Activated naive CD4-positive, alpha-beta T cell treated with anti-CD3 and anti-CD28 coated beads, Interleukin-2, amount 50 U/mL, for 72 hours (primary cell): ENCODE measurements at regions not wholly inside any gene's neighbourhood (a gene's known extent, or its start where the extent isn't known, plus 50 kb on each side); places are given as distances from the start of the nearest gene placed in this dataset.

ENCODE experiments used
- ATAC-seq, 2 donors: fragments of 150-1000 bp; cut with Tn5 transposase; 2 replicates each; pipeline ENCODE4 v1.10.0; 2021; ENCODE audit warnings: mild to moderate bottlenecking in 2 of 2, moderate library complexity in 2 of 2
- DNase-seq, 2 donors: peaks; one replicate each; pipeline ENCODE4 v3.0.0; 2021 to 2022; ENCODE audit warnings: low spot score in 2 of 2
- H3K27ac Mint-ChIP-seq, 2 donors: one replicate each; pipeline ENCODE4 v1.8.0; 2022; ENCODE audit warnings: mild to moderate bottlenecking in 2 of 2, mixed read lengths in 2 of 2
- H3K36me3 Mint-ChIP-seq, 2 donors: one replicate each; pipeline ENCODE4 v1.8.0; 2022; ENCODE audit warnings: mixed read lengths in 2 of 2
- H3K9me3 Mint-ChIP-seq, 2 donors: one replicate each; pipeline ENCODE4 v1.8.0; 2022; ENCODE audit warnings: mixed read lengths in 2 of 2

GRCh38 chr22:22094921-22095320 is 112.3 kb upstream of the TOP3B start:
- no peak overlapping the region for H3K27ac Mint-ChIP-seq

DNA sequence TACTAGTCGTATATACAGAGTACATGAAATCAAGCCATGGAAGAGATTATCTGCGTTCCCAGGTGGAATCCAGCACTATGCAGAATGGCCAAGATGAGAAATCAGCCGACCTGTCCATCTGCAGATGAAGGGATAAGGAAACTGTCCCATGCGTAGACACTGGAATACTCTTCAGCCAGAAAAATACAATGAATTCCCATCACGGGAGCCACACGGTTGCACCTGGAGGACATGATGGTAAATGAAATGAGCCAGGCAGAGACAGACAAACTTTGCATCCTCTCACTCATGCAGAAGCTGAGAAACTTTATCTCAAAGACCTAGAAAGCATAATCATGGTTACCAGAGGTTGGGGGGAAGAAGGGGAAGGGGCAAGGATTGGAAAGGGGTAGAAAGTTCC is 111.9 kb upstream of the TOP3B start:
- ATAC-seq (no peak), DNase-seq (no peak)
- H3K36me3 Mint-ChIP-seq, result no peaks in the 10 kb centered on the region
- peaks cover 0 to 6% of the 10 kb centered on the region in 2 donors for H3K9me3 Mint-ChIP-seq
- H3K27ac Mint-ChIP-seq, result no peak overlapping the region

More at GRCh38 chr22:22094921-22095320, 112.3 kb upstream of the TOP3B start:
- Mint-ChIP-seq H3K36me3 (no peaks in the 10 kb centered on the region), H3K9me3 (peaks cover 0 to 6% of the 10 kb centered on the region in 2 donors)
- DNase-seq, result no peak
- ATAC-seq, result no peak

DNA sequence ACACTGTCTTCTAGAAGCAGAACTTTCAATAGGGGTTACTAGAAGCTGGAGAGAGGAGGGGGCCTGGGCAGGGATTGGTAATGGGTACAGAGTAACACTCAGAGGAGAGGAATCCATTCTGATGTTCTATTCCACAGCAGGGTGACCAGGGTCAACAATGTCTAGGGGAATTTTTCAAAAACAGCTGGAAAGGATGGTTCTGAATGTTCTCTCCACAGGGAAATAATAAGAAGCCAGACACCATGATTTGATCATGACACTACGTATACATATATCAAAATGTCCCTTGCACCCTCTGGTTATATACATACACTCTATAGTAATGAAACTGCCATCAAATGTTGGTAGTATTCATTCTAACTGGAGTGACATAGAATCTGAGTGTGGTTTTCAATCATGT is 111.2 kb upstream of the TOP3B start:
- ATAC-seq, result peak in 1 of 2 donors; percentile 49
- no peak for DNase-seq
- Mint-ChIP-seq H3K36me3 (no peaks in the 10 kb centered on the region), H3K9me3 (peaks cover 0 to 6% of the 10 kb centered on the region in 2 donors), H3K27ac (no peak overlapping the region)

DNA sequence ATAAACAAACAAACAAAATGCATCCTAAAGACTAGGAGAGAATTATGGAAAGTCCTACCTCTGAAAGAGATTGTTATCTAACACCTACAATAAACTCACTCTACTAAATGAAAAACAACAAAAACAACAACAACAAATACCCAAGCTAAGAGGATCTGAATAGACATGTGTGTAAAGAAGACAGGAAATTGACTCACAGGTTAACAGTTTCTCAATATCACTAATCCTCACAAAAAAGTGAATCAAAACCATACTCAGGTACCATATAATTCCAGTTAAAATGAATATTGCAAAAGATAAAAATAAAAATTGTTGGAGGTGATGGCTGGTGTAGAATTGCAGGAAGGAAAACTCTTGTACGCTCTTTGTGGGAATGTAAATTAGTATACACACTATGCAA is 110.4 kb upstream of the TOP3B start:
- ATAC-seq, result peak; percentile 31 to 90
- Mint-ChIP-seq H3K36me3 (no peaks in the 10 kb centered on the region), H3K9me3 (peaks cover 0 to 6% of the 10 kb centered on the region in 2 donors), H3K27ac (no peak overlapping the region)
- DNase-seq, result no peak

DNA sequence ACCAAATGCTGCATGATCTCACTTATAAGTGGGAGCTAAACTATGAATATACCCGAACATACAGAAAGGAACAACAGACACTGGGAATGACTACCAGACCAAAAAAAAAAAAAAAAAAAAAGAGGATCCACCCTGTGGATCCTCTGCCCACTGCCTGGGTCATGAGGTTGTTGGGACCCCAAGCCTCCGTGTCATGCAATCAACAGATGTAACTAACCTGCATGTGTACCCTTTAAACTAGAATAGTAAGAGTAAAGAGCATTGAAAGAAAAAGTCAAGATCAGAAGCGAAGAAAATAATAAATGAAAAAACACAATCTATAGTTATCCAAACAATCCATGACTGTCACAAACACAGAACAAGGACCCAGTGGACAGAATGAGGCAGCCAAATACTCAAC is 109.5 kb upstream of the TOP3B start:
- DNase-seq (no peak), ATAC-seq (no peak)
- H3K36me3 Mint-ChIP-seq, result no peaks in the 10 kb centered on the region
- peaks cover 0 to 6% of the 10 kb centered on the region in 2 donors for H3K9me3 Mint-ChIP-seq
- no peak overlapping the region for H3K27ac Mint-ChIP-seq

DNA sequence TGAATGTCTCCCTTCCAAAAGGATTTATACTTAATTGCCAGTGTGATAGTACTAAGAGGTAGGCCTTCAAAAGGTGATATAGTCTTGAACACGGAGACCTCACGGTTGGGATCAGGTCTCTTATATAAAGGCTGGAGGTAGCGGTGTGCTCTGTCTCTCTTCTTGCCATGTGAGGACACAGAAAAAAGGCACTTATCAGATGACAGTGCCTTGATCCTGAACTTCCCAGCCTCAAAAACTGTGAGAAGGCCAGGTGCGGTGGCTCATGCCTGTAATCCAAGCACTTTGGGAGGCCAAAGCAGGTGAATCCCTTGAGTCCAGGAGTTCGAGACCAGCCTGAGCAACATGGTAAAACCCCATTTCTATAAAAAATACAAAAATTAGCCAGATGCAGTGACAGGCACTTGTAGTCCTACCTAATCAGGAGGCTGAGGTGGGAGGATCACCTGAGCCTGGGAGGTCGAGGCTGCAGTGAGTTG is 108.9 kb upstream of the TOP3B start:
- peaks cover 0 to 6% of the 10 kb centered on the region in 2 donors for H3K9me3 Mint-ChIP-seq
- no peak for DNase-seq
- no peak for ATAC-seq
- no peaks in the 10 kb centered on the region for H3K36me3 Mint-ChIP-seq
- no peak overlapping the region for H3K27ac Mint-ChIP-seq

GRCh38 chr22:22090650-22091399 is 108.2 kb upstream of the TOP3B start:
- peaks cover 0 to 6% of the 10 kb centered on the region in 2 donors for H3K9me3 Mint-ChIP-seq
- peak overlapping the region in 1 of 2 donors; percentile 5 for H3K27ac Mint-ChIP-seq
- DNase-seq (no peak), ATAC-seq (no peak)
- no peaks in the 10 kb centered on the region for H3K36me3 Mint-ChIP-seq

- no peaks in the 10 kb centered on the region for H3K36me3 Mint-ChIP-seq
- H3K9me3 Mint-ChIP-seq, result peaks cover 0 to 6% of the 10 kb centered on the region in 2 donors
- DNase-seq (no peak), ATAC-seq (no peak)
- no peak overlapping the region for H3K27ac Mint-ChIP-seq
Measured at GRCh38 chr22:22089459-22090308, 107.1 kb upstream of the TOP3B start.

DNA sequence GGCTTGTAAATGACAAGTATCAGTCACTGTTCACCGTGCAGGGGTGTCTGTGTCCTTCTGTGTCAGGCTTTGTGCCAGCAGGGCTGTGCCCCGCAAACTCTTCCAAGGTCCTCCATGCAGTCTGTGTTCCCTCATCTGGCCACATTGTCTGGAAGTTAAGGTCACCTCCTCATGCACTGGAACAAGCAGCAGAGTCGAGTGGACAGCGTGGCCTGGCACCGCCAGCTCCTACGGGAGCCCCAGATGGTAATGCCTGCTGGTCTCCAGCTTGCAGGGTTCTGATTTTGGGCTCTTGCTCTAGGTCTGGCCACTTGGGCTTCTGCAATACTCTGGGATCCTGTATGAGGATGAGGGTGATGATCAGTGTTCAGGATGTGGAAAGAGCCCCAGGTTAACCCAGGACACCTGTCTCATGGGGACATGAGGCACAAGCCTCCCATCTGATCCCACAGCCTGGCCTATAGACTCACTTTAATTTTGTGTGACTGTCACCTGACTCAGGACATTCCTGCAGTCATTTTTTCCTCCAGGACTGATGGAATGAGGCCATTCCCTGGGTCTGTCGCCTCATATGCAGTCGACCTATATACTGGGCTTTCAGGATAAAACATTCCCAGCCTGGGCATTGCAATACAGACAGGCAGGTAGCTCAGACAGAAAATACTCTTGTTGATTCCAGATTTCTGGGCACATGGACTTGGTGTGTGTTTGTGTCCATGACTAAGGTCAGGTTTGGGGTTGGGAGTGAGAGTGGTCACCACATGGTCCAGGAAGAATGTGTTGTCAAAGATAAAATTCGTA is 106.3 kb upstream of the TOP3B start:
- Mint-ChIP-seq H3K9me3 (peaks cover 0 to 6% of the 10 kb centered on the region in 2 donors), H3K27ac (no peak overlapping the region), H3K36me3 (no peaks in the 10 kb centered on the region)
- ATAC-seq (no peak), DNase-seq (no peak)

- Mint-ChIP-seq H3K36me3 (no peaks in the 10 kb centered on the region), H3K27ac (no peak overlapping the region), H3K9me3 (no peaks in the 10 kb centered on the region)
- ATAC-seq, result no peak
- no peak for DNase-seq
Measured at GRCh38 chr22:22087854-22088657, 105.5 kb upstream of the TOP3B start.

DNA sequence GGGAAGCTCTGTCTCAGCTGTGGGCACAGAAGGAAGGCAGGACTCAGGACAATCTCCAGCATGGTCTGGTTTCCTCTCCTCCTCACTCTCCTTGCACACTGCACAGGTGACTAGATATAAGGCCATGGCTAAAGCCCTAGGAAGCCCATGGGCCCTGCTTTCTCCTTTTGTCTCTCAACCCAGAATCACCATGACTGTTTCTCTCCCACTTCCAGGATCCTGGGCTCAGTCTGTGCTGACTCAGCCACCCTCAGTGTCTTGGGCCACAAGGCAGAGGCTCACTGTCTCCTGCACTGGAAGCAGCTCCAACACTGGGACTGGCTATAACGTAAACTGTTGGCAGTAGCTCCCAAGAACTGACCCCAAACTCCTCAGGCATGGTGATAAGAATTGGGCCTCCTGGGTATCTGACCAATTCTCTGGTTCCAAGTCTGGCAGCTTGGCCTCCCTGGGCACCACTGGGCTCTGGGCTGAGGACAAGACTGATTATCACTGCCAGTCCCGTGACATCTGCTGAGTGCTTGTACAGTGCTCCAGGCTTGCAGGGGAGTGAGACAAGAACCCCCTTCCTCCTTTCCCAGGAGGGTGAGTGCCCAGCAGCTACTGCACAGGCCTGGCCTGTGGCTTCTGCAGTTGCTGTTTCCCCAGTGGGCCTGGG is 104.0 kb upstream of the TOP3B start:
- no peaks in the 10 kb centered on the region for H3K9me3 Mint-ChIP-seq
- peak overlapping the region in 1 of 2 donors; percentile 51 for H3K27ac Mint-ChIP-seq
- no peaks in the 10 kb centered on the region for H3K36me3 Mint-ChIP-seq
- DNase-seq (no peak), ATAC-seq (no peak)

- no peaks in the 10 kb centered on the region for H3K9me3 Mint-ChIP-seq
- DNase-seq, result no peak
- peak in 1 of 2 donors; percentile 24 for ATAC-seq
- H3K36me3 Mint-ChIP-seq, result no peaks in the 10 kb centered on the region
- H3K27ac Mint-ChIP-seq, result no peak overlapping the region
Measured at GRCh38 chr22:22085702-22086500, 103.3 kb upstream of the TOP3B start.

DNA sequence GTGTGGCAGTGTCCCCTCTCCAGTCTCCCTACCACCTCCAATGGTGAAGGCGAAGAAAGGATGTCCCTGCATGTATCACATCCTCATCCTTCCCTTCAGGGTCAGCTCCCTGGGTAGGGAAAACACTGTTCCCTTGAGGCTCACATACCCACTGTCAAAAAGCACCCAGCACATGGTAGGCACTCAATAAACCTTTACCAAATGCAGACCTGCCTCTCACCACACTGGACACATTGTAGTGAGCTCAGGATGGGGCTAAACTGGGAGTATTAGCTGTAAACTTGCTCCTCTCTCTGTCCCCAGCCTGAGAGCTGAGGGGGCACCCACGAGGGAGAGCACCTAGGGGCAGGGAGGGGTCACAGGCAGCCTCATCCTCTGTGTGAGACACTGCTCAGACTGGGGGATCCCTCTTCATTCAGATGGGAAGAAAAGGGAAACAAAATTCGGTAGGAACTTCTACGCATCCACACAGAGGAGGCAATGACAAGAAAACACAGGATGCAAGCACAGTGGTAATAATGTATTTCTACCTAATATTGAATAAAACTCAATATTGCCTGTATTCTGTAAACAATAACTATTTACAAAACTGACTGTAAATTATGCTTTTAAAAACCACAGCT is 101.6 kb upstream of the TOP3B start:
- Mint-ChIP-seq H3K9me3 (no peaks in the 10 kb centered on the region), H3K27ac (peak overlapping the region in 1 of 2 donors; percentile 24), H3K36me3 (no peaks in the 10 kb centered on the region)
- DNase-seq (no peak), ATAC-seq (no peak)

DNA sequence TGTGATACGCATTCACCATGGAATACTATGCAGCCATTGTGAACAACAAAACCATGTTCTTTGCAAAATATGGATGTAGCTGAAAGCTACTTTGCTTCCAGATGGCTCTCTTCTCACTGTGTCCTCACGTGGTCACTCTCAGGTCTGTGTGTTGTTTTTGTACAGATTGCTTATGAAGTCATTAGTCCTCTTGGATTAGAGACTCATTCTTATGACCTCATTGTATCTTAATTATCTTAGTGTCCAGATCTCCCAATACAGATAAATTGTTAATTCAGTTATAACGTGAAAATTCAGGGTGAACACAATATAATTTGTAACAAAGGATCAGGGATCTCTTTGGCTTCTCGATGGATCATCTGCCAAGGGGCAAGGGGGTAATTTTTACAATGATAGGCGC is 100.4 kb upstream of the TOP3B start:
- no peak overlapping the region for H3K27ac Mint-ChIP-seq
- DNase-seq (no peak), ATAC-seq (no peak)

More for the DNA sequence above, 100.4 kb upstream of the TOP3B start:
- Mint-ChIP-seq H3K9me3 (no peaks in the 10 kb centered on the region), H3K36me3 (no peaks in the 10 kb centered on the region)
